ENCODE measurements at regions not wholly inside any gene's neighbourhood (a gene's known extent, or its start where the extent isn't known, plus 50 kb on each side); places are given as distances from the start of the nearest gene placed in this dataset.
"Not testable (repeated sequence)": the region's sequence is repeated elsewhere in the genome, so short reads cannot be mapped to it uniquely, and the experiment has no call there.

DNA sequence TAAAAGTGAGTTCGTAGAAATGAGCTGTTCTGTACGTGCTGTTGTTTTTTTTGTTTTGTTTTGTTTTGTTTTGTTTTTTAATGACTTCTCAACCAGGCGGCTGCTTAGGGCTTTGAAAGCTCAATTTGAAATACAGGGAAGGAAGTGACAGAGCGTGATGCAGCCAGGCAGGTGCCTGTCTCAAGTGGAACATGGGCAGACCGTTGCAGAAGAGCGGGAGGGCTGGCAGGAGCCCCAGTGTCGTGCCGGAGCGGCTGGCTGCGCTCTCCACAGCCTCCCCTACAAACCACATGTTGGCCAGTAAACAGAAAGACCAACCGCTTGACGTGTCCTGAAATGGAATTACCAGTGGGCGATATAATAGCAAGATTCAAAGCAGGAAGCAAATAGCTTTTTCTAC lies 164.9 kb upstream of the RREB1 start:
- peak overlapping the region in 1 of 21 experiments; percentile 18 for H3K27ac ChIP-seq
- no peak overlapping the region for H3K4me3 ChIP-seq

DNA sequence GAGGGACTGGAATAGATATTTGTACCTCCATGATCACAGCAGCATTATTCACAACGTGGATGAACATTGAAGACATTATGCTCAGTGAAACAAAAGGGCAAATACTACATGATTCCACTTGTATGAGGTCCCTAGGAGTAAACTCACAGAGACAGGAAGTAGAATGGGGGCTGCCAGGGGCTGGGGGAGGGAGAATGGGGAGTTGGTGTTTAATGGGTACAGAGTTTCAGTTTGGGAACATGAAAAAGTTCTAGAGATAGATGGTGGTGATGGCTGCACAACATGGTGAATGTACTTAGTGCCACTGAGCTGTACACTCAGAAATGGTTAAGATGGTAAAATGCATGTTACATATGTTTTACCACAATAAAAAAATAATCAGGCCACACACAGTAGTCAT lies 164.3 kb upstream of the RREB1 start:
- Histone ChIP-seq H3K27ac (no peak overlapping the region), H3K4me3 (no peak overlapping the region)

DNA sequence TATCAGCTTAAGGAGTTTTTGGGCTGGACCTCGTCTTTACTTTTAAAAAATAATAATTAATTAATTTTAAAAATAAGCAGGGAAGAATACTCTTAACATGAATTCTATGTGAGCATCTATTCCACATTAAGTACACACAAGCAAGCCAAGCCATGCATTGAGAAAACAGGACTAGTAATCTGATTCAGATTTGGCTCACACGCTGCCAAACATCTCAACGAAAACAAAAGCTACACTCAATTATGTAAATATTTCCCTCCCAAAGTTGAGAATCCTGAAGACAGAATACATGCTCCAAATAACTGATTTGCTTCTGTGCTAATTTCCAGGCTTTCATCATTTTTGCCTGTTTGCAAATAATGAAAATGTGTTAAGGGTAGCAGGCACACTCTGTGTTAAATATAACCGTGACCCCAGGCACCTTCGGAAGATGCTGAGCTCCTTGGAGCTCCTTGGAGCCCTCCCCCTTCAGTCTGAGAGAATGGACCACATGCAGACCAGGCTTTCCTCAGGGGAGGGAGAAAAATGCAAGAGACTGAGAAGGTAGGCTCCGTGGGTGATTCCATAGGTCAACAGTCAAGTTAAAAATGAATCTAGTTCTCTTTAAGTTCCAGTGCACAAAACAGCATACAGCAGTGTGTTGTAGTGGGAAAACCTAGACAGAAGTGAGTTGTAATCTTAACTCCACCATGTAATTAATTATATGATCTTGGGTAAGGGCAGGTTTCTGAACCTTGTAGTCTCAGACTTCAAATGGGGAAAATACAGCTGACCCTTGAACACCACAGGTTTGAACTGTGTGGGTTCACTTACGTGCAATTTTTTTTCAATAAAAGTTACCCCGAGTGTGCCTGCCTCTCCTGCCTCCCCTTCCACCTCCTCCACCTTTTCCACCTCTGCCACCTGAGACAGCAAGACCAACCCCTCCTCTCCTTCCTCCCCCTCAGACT lies 161.3 kb upstream of the RREB1 start:
- Histone ChIP-seq H3K27ac (no peak overlapping the region), H3K4me3 (no peak overlapping the region)

DNA sequence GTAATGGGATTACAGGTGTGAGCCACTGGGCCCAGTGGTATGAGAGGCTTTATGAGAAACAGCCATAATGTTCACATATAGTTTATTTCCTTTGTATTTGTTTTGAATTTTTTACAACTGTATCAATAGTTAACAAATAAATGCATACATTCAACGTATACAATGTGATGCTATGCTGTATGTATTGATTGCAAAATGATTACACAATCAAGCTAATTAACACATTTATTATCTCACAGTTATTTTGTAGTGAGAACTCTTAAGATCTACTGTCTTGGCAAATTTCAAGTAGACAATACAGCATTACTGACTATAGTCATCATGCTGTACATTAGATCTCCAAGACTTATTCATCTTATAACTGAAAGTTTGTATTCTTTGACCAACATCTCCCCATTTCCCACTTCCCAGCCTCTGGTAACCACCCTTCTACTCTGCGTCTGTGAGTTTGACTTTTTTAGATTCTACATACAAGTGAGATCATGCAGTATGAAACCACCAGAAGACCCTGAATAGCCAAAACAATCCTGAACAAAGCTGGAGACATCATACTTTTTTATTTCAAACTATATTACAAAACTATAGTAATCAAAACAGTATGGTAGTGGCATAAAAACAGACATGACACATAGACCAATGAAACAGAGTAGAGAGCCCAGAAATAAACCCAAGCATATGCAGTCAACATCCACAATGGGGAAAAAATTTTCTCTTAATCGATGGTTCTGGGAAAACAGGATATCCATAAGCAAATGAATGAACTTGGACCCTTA lies 157.2 kb upstream of the RREB1 start:
- H3K27ac ChIP-seq: no peak overlapping the region
- no peak overlapping the region for H3K4me3 ChIP-seq

DNA sequence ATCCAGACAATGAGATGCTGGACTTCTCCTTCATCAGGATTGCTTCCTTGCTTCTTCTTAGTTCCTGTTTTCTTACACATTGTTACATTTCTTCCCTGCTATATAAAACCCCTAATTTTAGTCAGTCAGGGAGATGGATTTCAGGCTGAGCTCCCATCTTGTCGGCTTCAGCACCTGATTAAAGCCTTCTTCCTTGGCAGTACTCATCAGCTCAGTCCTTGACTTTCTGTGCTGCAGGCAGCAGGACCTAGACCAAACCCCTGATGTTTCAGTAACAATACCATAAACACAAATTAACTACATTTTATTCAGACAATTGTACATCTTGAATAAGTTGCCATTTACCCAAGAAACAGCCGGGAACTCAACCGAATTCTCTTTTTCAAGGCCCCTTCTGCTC lies 156.4 kb upstream of the RREB1 start:
- no peak overlapping the region for H3K4me3 ChIP-seq
- no peak overlapping the region for H3K27ac ChIP-seq

DNA sequence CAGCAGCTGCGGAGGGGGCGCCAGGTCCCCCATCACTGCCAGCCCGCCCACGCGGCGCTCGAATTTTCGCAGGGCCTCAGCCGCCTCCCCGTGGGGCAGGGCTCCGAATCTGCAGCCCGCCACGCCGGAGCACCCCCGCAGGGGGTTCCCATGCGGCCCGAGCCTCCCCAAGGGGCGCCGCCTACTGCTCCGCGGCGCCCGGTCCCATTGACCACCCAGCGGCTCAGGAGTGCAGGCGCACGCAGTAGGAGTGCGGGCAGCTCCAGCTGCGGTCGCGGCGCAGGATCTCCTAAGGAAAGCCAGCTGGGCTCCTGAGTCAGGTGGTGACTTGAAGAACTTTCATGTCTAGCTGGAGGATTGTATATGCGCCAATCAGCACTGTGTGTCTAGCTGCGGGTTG lies 155.3 kb upstream of the RREB1 start:
- no peak overlapping the region for H3K4me3 ChIP-seq
- H3K27ac ChIP-seq: no peak overlapping the region

DNA sequence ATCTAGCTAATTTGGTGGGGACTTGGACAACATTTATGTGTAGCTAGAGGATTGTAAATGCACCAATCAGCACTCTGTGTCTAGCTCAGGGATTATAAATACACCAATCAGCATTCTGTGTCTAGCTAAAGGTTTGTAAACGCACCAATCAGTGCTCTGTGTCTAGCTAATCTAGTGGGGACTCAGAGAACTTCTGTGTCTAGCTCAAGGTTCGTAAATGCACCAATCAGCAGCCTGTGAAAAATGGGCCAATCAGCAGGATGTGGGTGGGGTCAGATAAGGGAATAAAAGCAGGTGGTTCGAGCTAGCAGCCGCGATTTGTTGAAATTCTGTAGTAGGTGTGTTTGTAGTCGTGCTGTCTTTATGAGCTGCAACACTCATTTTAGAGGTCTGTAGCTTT lies 154.8 kb upstream of the RREB1 start:
- not testable (repeated sequence) for H3K4me3 ChIP-seq, H3K27ac ChIP-seq

DNA sequence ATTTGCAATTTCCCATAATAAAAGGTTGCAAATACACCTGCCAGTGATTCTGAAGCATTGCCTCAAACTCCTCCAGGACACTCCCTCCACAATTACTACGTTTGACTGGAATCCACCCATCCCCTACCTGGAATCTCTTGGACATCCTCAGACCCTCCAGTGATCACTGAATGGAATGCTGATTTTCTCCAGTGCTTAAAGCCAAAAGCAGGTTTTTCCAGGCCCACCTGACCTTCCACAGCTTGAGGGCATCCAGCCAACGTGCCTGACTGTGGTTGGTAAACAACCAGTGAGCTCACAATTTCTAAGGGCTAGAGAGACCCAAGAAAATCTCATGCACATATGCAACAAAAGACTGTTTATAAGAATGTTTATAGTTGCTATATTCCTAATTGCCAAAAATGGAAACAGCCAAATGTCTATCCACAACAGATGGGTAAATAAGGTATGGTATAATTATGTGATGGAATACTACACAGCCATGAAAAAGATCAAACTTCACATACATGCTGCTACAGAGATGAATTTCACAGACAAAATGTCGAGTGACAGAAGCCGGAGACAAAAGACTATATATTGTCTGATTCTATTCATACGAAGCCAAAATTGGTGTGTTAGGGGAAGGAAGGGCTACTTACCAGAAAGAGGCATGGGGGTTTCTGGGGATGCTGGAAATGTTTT lies 147.1 kb upstream of the RREB1 start:
- no peak overlapping the region for H3K27ac ChIP-seq
- no peak overlapping the region for H3K4me3 ChIP-seq

DNA sequence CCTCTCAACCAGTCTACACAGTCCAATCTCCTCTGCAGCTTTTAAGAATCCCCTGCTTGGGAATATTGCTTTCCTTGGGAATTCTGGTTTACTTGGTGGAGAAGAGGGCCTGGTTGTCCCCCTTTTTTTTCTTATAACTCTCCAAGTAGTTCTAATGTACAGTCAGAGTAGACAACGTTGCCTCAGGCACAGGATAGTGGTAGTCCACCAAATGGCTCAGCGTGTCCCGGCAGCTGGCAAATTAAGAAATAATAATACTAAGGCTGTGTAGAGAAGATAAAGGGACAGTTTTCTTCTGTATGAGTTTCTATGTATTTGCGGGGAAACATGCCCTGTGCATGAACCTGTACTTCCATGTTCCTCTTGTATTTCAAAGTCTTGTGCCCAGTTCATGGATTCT lies 145.7 kb upstream of the RREB1 start:
- Histone ChIP-seq H3K4me3 (no peak overlapping the region), H3K27ac (no peak overlapping the region)

DNA sequence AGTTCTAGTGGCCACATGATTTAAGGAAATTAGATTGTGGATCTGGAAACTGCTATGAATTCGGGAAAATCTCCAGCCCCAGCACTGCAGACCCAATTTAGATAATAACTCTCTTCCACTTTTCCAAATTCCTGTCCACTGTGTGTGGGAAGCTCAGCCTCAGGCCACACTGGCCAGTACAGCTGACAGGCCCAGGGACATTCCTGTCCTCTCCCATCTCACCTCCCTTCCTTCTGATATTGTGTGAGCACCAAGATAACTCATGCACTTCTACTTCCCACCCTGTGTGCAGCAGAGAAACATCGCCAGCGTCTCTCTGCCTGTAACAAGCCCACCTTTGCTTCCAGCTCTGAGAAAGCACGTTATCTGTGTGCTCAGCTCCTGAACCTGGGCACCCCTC lies 145.1 kb upstream of the RREB1 start:
- Histone ChIP-seq H3K27ac (no peak overlapping the region), H3K4me3 (no peak overlapping the region)

DNA sequence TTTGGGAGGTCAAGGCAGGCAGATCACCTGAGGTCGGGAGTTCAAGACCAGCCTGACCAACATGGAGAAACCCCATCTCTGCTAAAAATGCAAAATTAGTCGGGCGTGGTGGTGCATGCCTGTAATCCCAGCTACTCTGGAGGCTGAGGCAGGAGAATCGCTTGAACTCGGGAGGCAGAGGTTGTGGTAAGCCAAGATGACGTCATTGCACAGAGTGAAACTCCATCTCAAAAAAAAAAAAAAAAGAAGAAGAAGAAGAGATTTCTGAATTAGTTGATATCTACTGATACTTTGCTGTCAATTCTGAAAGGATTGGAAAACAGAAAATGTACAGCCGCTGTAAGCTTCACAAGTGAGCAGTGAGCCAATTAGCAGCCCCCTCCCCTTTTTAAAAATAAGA lies 144.4 kb upstream of the RREB1 start:
- not testable (repeated sequence) for H3K4me3 ChIP-seq

DNA sequence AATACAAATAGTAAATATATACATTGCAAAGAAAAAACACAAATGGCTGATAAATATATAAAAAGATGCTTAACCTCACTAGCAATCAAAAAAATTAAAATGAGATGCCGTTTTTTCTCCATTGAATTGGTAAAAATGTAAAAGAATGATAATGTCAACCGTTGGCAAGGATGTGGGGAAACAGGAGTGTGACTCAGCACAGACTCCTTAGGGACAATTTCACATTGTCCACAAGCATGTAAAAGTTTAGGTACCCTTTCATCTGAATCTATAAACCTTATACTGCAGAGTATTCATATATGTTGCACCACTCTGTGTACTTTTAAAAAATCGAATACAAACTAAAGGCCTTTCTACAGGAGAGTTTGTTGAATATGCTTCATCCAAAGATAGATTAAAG lies 143.1 kb upstream of the RREB1 start:
- H3K27ac ChIP-seq: no peak overlapping the region
- H3K4me3 ChIP-seq: no peak overlapping the region

More for the DNA sequence above, 144.4 kb upstream of the RREB1 start:
- H3K27ac ChIP-seq: not testable (repeated sequence)

DNA sequence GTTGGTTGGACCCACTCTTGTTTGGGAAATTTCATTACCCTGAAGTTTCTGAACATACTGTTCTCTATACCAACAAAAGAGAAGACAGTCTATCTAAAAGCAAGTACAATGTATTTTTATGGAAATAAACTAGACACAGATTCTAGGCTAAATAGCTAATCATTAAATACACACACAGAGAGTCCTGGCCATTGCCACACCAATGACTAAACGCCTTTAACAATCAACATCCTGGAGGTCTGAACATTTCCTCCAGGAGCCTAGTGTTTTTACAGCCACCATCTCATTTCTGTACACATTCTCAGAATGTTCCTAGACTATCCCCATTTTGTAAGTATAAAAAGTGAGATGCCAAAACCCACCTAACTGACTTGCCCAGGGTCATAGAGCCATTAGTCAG lies 141.6 kb upstream of the RREB1 start:
- H3K4me3 ChIP-seq: no peak overlapping the region
- H3K27ac ChIP-seq: peak overlapping the region in 1 of 21 experiments; percentile 3

DNA sequence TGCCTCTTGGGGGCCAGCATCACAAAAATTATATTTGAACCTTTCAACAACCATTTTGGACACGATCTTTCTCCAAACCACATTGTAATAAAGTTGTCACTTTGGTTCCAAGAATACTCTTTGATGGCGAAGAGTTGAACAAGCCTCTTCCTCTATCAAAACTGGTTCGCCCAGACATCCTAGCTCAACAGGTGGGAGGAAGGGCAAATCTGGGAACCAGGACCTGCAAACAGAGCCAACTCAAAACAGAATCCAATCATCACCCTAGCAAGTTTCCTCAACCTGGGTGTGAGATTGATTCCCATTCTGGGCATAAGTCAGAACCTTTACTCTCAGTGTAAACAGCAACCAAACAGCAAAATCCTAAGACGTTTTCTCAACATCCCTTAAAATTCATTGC lies 141.2 kb upstream of the RREB1 start:
- H3K27ac ChIP-seq: peak overlapping the region in 3 of 21 experiments; percentile 3 to 23 (median 11)
- no peak overlapping the region for H3K4me3 ChIP-seq

DNA sequence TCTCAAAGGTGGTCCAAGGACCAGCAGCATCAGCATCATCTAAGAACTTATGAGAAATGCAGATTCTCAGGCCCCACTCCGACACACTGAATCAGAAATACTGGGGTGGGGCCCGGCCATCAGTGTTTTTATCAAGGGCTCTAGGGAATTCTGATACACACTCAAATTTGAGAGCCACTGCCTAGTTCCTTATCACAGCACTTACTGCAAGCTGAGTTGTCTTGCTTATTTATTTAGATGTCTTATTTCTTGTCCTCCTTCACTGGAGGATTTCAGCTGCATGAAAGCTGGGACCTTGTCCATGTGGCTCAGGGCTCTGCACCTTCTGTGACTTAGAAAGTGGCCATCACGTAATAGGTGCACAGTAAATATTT lies 139.4 kb upstream of the RREB1 start:
- H3K27ac ChIP-seq: peak overlapping the region in 3 of 21 experiments; percentile 27 to 69 (median 35)
- no peak overlapping the region for H3K4me3 ChIP-seq

DNA sequence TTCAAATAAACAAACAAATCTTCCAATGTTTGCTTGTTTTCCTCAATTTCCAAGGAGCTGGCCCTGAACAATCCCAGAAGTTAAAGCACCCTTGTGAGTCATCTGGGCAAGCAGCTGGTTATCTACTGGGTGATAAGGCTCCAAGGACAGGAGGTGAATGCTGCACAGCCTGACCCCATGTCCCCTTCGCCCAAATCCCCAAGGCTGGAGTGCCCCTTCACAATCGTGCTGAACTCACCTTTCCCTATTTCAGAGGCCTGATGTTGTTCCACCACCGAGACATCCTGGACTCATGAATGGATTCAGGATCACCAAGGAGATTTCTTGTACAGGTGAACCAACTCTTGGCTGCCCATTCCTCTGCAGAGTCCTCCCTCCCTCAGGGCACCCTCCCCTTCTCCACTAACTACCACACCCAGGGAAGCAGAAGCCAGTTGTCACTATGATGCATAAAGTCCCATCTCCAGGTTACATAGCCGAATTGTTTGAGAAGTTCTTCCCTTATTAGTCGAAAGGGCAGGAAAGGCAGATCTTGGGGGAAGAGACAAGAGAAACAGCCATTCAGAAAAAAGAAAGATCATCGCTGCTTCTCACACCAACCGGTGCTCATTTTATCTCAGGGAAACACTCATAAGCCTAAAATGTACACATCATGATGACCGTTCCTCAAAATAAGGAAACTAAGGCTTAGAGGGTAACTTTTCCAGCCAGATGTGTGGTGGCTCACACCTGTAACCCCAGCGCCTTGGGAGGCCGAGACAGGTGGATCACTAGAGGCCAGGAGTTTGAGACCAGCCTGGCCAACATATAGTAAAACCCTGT lies 138.8 kb upstream of the RREB1 start:
- peak overlapping the region in 10 of 21 experiments; percentile 15 to 75 (median 42) for H3K27ac ChIP-seq
- H3K4me3 ChIP-seq: no peak overlapping the region

DNA sequence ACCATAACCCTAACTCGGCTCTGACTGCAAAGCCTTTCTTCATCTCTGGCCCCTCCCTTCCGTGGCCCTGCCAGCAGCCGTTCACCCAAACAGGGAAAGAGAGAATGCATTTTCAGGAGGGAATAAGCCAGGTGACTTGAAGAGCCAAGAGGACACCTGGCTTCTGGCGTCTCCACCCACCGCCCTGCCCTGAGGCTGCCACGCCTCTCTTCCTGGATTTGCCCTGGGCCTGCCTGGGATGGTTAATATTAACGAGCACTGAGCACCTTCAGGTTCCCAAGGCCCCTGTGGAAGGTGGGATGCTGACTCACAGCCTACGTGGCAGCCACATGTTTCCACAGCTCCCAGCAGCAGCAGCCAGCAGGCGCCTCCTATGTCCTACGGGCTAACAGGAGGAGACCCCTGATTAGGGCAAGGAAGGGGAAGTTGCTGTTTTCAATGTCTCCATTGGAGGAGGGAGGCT lies 138.0 kb upstream of the RREB1 start:
- H3K27ac ChIP-seq: peak overlapping the region in 15 of 21 experiments; percentile 22 to 78 (median 45)
- no peak overlapping the region for H3K4me3 ChIP-seq

DNA sequence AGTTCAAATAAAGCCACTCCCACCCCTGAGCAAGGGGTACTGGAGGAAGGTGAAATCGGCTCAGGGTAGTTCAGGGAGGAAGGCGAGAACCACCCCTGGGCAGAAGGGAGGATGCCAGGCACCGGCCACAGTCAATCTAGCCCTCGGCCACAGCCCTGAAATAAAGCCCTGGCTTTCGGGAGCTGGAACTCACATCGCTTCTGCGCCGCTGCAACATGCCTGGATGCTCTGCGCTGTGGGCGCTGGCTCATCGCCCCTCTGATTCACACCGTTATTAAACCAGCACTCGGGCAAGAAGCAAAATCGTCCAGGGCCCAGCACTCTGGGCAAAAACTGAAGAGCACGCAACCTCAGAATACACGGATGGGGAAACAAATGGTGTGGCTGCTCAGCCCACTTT lies 136.9 kb upstream of the RREB1 start:
- peak overlapping the region in 9 of 21 experiments; percentile 14 to 75 (median 44) for H3K27ac ChIP-seq
- H3K4me3 ChIP-seq: no peak overlapping the region

DNA sequence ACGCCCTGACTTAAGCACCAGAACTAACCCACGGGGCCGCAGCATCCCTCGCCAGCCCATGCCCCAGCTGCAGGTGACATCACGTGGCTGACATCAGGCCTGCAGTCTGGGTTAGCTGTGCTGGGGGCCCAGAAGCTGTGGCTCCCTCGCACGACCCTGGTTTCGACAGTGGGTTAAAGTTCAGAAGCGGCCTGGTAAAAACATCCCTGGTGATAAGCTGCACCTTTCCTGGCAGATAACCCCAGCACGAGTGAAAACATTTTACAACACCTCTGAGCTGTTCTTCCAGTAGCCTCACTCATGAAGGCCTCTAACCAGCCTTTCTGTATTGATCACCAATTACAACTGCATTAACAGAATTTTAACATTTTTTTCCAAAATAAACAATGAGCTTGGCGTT lies 136.4 kb upstream of the RREB1 start:
- H3K27ac ChIP-seq: peak overlapping the region in 10 of 21 experiments; percentile 14 to 75 (median 42)

More for the DNA sequence above, 136.4 kb upstream of the RREB1 start:
- no peak overlapping the region for H3K4me3 ChIP-seq
